GM12891 (cell line): ENCODE measurements at regions not wholly inside any gene's neighbourhood (a gene's known extent, or its start where the extent isn't known, plus 50 kb on each side); places are given as distances from the start of the nearest gene placed in this dataset.

Experiments used
- POLR2A ChIP-seq: IDR thresholded peaks from 2 replicates; pipeline ENCODE4 v1.6.1; 2011; ENCODE audit warnings: low read depth, low read length, control low read depth
- POLR2AphosphoS5 ChIP-seq: IDR thresholded peaks from 2 replicates; pipeline ENCODE4 v1.6.1; 2011; ENCODE audit warnings: low read depth, low read length, control low read depth
- TAF1 ChIP-seq: IDR thresholded peaks from 2 replicates; pipeline ENCODE4 v1.6.1; 2011; ENCODE audit warnings: low read depth, low read length, control low read depth

GRCh38 chr2:37526323-37526722 is 145.1 kb downstream of the CDC42EP3 start:
- TF ChIP-seq POLR2AphosphoS5 (no peak), POLR2A (no peak), TAF1 (no peak)
